Prostate gland (tissue), 2 donors: ENCODE measurements at regions not wholly inside any gene's neighbourhood (a gene's known extent, or its start where the extent isn't known, plus 50 kb on each side); places are given as distances from the start of the nearest gene placed in this dataset.

Experiments used
- DNase-seq: peaks from one replicate; pipeline ENCODE4 v3.0.0-alpha.2; 2019; ENCODE audit warnings: low spot score
- H3K27ac ChIP-seq, 2 donors: fragments of 200-600 bp; sonication (generic); 2 replicates each; pipeline ENCODE4 v1.5.1; 2017 to 2019
- H3K27me3 ChIP-seq: fragments of 200-600 bp; sonication (generic); replicated peaks from 2 replicates; pipeline ENCODE4 v1.5.1; 2019; ENCODE audit not compliant: insufficient read depth
- H3K36me3 ChIP-seq, 2 donors: fragments of 200-600 bp; sonication (generic); 1 replicate in 1 of 2; 2 replicates in 1 of 2; pipeline versions ENCODE4 v1.5.1 to v1.8.1; 2017 to 2019
- H3K4me1 ChIP-seq: fragments of 200-600 bp; sonication (generic); replicated peaks from 2 replicates; pipeline ENCODE4 v1.5.1; 2019
- H3K4me3 ChIP-seq, 2 donors: fragments of 200-600 bp; sonication (generic); 2 replicates each; pipeline ENCODE4 v1.5.1; 2017 to 2019
- H3K9me3 ChIP-seq: fragments of 200-600 bp; sonication (generic); 2 replicates; pipeline ENCODE4 v1.5.1; 2017
- POLR2A ChIP-seq: fragments of 450-650 bp; IDR thresholded peaks from one replicate; pipeline ENCODE4 v1.6.1; 2016; ENCODE audit warnings: antibody characterized with exemption, mild to moderate bottlenecking
- POLR2AphosphoS5 ChIP-seq: sonication (generic); formaldehyde crosslinking; IDR thresholded peaks from one replicate; pipeline ENCODE4 v1.6.1; 2017; ENCODE audit warnings: antibody characterized with exemption
- WGBS: methylation state at CpG from one replicate; pipeline ENCODE4 v1.1.5; 2018; 5-methylcytosine and 5-hydroxymethylcytosine counted together
- intact Hi-C: fragments of 100-400 bp; cut with DNase I; formaldehyde crosslinking; loops from one replicate; pipeline ENCODE4 v1.14.2; 2022
- TF ChIP-seq, protein P1 (sequence below), 4 experiments: fragments of 200-600 bp in 2 of 4; fragments of 450-650 bp in 2 of 4; sonication (generic) in 2 of 4; IDR thresholded peaks; 1 replicate in 3 of 4; 2 replicates in 1 of 4; pipeline ENCODE4 v1.5.1; 2016 to 2019; ENCODE audit warnings: antibody characterized with exemption in 4 of 4, mild to moderate bottlenecking in 2 of 4, moderate library complexity in 2 of 4

DNA sequence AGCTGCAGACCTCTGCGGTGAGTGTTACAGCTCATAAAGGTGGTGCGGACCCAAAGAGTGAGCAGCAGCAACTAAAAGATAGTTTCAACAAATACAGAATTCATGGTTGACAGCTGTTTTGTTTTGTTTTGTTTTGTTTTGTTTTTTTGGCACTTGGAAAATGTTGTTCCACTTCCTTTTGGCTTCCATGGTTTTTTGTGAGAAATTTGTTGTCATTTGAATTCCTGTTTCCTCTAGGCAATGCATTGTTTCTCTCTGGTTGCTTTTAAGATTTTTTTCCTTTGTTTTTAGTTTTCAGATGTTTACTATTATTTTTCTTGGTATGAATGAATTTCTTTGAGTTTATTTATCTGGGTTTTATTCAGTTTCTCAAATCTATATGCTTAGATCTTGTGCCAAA, 229.4 kb downstream of the MID1IP1 start:
- H3K36me3 ChIP-seq: no peaks in the 10 kb centered on the region
- no peaks in the 10 kb centered on the region for H3K4me1 ChIP-seq
- H3K27ac ChIP-seq: no peak overlapping the region
- no peak for DNase-seq
- WGBS: 100% methylated on average over 2 of the region's 2 CpGs
- no peaks in the 10 kb centered on the region for H3K9me3 ChIP-seq
- TF ChIP-seq, protein P1, sequence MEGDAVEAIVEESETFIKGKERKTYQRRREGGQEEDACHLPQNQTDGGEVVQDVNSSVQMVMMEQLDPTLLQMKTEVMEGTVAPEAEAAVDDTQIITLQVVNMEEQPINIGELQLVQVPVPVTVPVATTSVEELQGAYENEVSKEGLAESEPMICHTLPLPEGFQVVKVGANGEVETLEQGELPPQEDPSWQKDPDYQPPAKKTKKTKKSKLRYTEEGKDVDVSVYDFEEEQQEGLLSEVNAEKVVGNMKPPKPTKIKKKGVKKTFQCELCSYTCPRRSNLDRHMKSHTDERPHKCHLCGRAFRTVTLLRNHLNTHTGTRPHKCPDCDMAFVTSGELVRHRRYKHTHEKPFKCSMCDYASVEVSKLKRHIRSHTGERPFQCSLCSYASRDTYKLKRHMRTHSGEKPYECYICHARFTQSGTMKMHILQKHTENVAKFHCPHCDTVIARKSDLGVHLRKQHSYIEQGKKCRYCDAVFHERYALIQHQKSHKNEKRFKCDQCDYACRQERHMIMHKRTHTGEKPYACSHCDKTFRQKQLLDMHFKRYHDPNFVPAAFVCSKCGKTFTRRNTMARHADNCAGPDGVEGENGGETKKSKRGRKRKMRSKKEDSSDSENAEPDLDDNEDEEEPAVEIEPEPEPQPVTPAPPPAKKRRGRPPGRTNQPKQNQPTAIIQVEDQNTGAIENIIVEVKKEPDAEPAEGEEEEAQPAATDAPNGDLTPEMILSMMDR (IDR thresholded peaks at IDR 0.05): no peak
- TF ChIP-seq POLR2AphosphoS5: no peak
- no peak for TF ChIP-seq POLR2A
- intact Hi-C loops: no loop called here
- no peaks in the 10 kb centered on the region for H3K27me3 ChIP-seq
- no peak overlapping the region for H3K4me3 ChIP-seq

DNA sequence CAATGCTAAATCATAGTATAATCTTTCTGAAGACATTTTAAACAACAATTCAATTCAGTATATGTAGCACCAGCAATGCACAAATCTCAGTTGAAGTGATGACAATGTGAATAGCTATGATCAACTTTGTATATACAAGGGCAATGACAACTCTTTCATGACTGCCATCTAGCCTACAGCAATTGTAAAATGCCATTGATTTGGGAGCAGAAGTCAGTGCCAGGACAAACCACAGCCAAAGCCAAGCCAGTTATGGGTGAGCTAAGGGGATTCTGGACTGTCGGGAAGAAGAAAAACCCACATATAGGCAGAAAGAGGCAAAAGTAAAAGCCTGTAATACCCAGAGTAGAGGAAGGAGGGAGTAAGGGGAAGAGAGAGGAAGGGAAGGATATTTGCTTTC, 238.6 kb downstream of the MID1IP1 start:
- Histone ChIP-seq H3K27me3 (no peaks in the 10 kb centered on the region), H3K27ac (no peak overlapping the region), H3K4me3 (no peak overlapping the region), H3K9me3 (no peaks in the 10 kb centered on the region), H3K4me1 (no peaks in the 10 kb centered on the region), H3K36me3 (no peaks in the 10 kb centered on the region)
- TF ChIP-seq POLR2AphosphoS5 (no peak), POLR2A (no peak)
- TF ChIP-seq, protein P1 (IDR thresholded peaks at IDR 0.05): no peak
- 40% methylated on average over 1 of the region's 1 CpG for WGBS
- DNase-seq: no peak
- intact Hi-C loops: no loop called here

DNA sequence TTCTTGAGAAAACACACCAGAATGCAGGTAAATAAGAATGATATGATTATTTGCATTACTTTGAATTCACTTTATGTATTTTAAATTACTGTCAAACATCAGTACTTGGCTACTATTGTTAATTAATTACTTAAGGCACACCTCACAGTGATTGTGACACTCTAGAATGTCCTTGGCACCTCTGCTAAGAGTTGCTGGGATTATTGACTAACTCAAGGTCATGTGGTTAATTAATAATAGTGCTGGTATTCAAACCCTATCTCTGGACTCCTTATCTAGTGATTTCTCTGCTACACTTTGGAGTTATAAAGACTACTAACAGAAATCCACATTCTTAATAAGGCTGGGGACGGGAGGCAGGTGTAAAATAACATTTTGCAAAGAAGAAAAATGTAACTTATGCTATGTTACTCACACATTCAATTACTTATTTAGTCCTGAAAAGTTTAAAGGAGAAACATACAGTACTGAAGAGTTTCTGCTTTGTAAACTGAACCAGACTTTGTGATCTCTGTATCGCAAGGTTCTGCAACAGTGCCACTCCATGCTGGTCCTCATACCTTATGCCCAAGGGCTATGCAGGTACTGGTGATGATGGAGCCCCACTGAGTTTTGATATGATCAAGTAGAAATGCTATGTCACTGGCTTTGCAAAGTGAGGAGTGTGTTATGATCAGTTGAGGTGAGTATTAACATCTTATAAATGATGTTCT, 242.7 kb downstream of the MID1IP1 start:
- H3K36me3 ChIP-seq: no peaks in the 10 kb centered on the region
- H3K27me3 ChIP-seq: no peaks in the 10 kb centered on the region
- H3K27ac ChIP-seq: no peak overlapping the region
- 92% methylated on average over 2 of the region's 2 CpGs for WGBS
- H3K9me3 ChIP-seq: no peaks in the 10 kb centered on the region
- TF ChIP-seq POLR2A (no peak), POLR2AphosphoS5 (no peak)
- TF ChIP-seq, protein P1 (IDR thresholded peaks at IDR 0.05): no peak
- no peak for DNase-seq
- intact Hi-C loops: no loop called here
- H3K4me1 ChIP-seq: no peaks in the 10 kb centered on the region
- no peak overlapping the region for H3K4me3 ChIP-seq

DNA sequence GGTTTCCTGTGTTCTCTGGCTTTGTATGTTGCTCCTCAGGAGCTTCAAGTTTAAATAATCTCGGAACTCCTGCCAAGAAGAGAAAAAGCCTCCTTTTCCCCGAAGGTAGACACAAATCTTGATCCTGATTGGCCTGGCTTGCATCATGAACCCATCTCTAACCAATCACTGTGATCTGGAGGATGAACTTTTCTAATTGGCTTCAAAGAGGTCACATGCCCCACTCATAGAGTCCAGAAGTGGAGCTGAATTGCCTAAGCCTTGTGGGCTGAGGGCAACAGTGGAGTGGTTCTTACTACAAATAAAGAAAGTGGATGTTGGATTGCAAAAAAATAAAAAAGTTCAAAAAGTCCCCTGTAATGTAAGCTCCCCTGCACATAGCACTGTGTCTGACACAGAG, 245.9 kb downstream of the MID1IP1 start:
- no peak overlapping the region for H3K27ac ChIP-seq
- no peaks in the 10 kb centered on the region for H3K4me1 ChIP-seq
- no peaks in the 10 kb centered on the region for H3K36me3 ChIP-seq
- H3K9me3 ChIP-seq: no peaks in the 10 kb centered on the region
- TF ChIP-seq POLR2AphosphoS5 (no peak), POLR2A (no peak)
- TF ChIP-seq, protein P1 (IDR thresholded peaks at IDR 0.05): no peak
- H3K4me3 ChIP-seq: no peak overlapping the region
- DNase-seq: no peak
- WGBS: 70% methylated on average over 2 of the region's 2 CpGs
- intact Hi-C loops: no loop called here
- H3K27me3 ChIP-seq: no peaks in the 10 kb centered on the region

DNA sequence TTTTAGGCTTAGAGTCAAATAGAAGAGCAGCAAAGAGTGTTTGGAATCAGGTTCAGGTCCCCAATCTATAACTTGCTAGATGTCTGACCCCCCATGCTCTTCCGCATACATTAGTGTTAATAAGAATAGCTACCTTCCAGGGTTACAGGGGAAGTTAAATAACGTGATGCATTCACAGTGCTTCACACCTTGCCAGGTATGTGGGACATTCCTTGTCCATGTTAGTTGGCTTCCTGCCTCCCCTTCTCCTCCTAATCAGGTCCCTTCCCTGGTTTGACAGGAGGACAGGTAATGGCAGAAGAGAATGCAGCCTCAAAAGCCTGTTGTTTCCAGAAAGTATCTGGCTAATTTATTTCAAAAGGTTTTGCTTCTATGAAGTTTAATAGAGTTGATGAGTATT, 248.7 kb downstream of the MID1IP1 start:
- no peak for DNase-seq
- TF ChIP-seq, protein P1 (IDR thresholded peaks at IDR 0.05): no peak
- TF ChIP-seq POLR2A (no peak), POLR2AphosphoS5 (no peak)
- Histone ChIP-seq H3K36me3 (no peaks in the 10 kb centered on the region), H3K27me3 (no peaks in the 10 kb centered on the region), H3K27ac (no peak overlapping the region), H3K4me1 (no peaks in the 10 kb centered on the region), H3K4me3 (no peak overlapping the region), H3K9me3 (no peaks in the 10 kb centered on the region)
- intact Hi-C loops: no loop called here
- WGBS: 78% methylated on average over 2 of the region's 2 CpGs
